ENCODE measurements at regions not wholly inside any gene's neighbourhood (a gene's known extent, or its start where the extent isn't known, plus 50 kb on each side); places are given as distances from the start of the nearest gene placed in this dataset.

- no peak for TF ChIP-seq EZH2 (IDR thresholded peaks at IDR 0.05)
- no peak for TF ChIP-seq POLR2AphosphoS5 (IDR thresholded peaks at IDR 0.05; ENCODE audit: borderline replicate concordance, low read depth, low read length)
- no peak for TF ChIP-seq FOXP2 (optimal IDR thresholded peaks at IDR 0.05; ENCODE audit: control extremely low read depth, extremely low read length, insufficient read depth)
Measured at GRCh38 chr9:90419221-90419851, 223.3 kb downstream of the DIRAS2 start.
